ENCODE measurements at regions not wholly inside any gene's neighbourhood (a gene's known extent, or its start where the extent isn't known, plus 50 kb on each side); places are given as distances from the start of the nearest gene placed in this dataset.

- dilution Hi-C loops (cut with MboI; ENCODE audit: extremely low pct_ligation_motif_present, low sequenced_read_pairs): no loop called here
- H3K4me3 ChIP-seq (replicated peaks in 1 of 3; ENCODE audit: insufficient read depth in 1 of 3, low read depth in 1 of 3, low read length in 3 of 3): no peak overlapping the region
- no peak for TF ChIP-seq JUN (IDR thresholded peaks at IDR 0.05; ENCODE audit: borderline replicate concordance, insufficient read depth, insufficient read length, low read depth)
- TF ChIP-seq CTCF (IDR thresholded peaks at IDR 0.05; ENCODE audit: extremely low read depth in 1 of 2, insufficient read depth in 1 of 2, low read depth in 1 of 2, low read length in 2 of 2): no peak
- TF ChIP-seq POLR2A (IDR thresholded peaks at IDR 0.05; ENCODE audit: low read depth, low read length): no peak
- no peak for TF ChIP-seq GATA2 (IDR thresholded peaks at IDR 0.05; ENCODE audit: insufficient read depth, insufficient read length, low read depth, low read length)
- TF ChIP-seq POLR2AphosphoS5 (IDR thresholded peaks at IDR 0.05; ENCODE audit: insufficient read depth, low read depth, low read length): no peak
- TF ChIP-seq EZH2 (IDR thresholded peaks at IDR 0.05; ENCODE audit: borderline replicate concordance, low read depth, low read length, severe bottlenecking): no peak
- TF ChIP-seq MYC (IDR thresholded peaks at IDR 0.05; ENCODE audit: low read depth, low read length): no peak
- TF ChIP-seq FOS (IDR thresholded peaks at IDR 0.05; ENCODE audit: borderline replicate concordance, insufficient read depth, low read length): no peak
- no peak for TF ChIP-seq MAX (IDR thresholded peaks at IDR 0.05; ENCODE audit: insufficient read depth, insufficient read length)
- H3K9me1 ChIP-seq (replicated peaks; ENCODE audit: control insufficient read depth, extremely low read depth, insufficient read depth, low read length): no peaks in the 10 kb centered on the region
- intact Hi-C loops (cut with micrococcal nuclease): no loop called here
- no peak overlapping the region for H3K4me2 ChIP-seq (ENCODE audit: insufficient read depth, low read length)
- no peaks in the 10 kb centered on the region for H3K27me3 ChIP-seq (ENCODE audit: control insufficient read depth in 2 of 2, insufficient read depth in 2 of 2, low read length in 2 of 2)
- H2AFZ ChIP-seq (ENCODE audit: low read depth, low read length): peak overlapping the region; percentile 34
- H3K27ac ChIP-seq (ENCODE audit: insufficient read depth, low read depth, low read length): no peak overlapping the region
- ChIA-PET CTCF (interaction anchor here (0.7 to 1.1 kb wide), 2 partner anchors 9 to 113 kb away, joined by 3 read pairs; no protein-coding TSS in a partner anchor), POLR2A (no interaction called here)
- no peaks in the 10 kb centered on the region for H4K20me1 ChIP-seq (replicated peaks; ENCODE audit: control insufficient read depth, extremely low read depth, insufficient read depth, low read length)
- FAIRE-seq (no peak), DNase-seq (ENCODE audit: low read depth, low spot score) (no peak)
- H3K4me1 ChIP-seq (ENCODE audit: control insufficient read depth, extremely low read depth, insufficient read depth, low read length): peaks cover 28% of the 10 kb centered on the region
- no peak overlapping the region for H3K9ac ChIP-seq (replicated peaks; ENCODE audit: extremely low read depth, insufficient read depth, low read length)
- no TSS peak for BruUV-seq (replicated peaks)
- H3K36me3 ChIP-seq (ENCODE audit: control insufficient read depth in 2 of 2, extremely low read depth in 1 of 2, insufficient read depth in 2 of 2, low read length in 2 of 2): no peaks in the 10 kb centered on the region
- no peaks in the 10 kb centered on the region for H3K9me3 ChIP-seq (replicated peaks; ENCODE audit: control insufficient read depth, insufficient read depth, low read length)
- H3K79me2 ChIP-seq (ENCODE audit: control insufficient read depth, insufficient read depth, low read length): no peaks in the 10 kb centered on the region
Observed at GRCh38 chr9:110036286-110036685, 171.7 kb downstream of the C9orf152 start.

All from endothelial cell of umbilical vein (primary cell).